Endothelial cell of umbilical vein (primary cell): ENCODE measurements at regions not wholly inside any gene's neighbourhood (a gene's known extent, or its start where the extent isn't known, plus 50 kb on each side); places are given as distances from the start of the nearest gene placed in this dataset.

Source experiments
- MYC ChIP-seq: IDR thresholded peaks from one replicate; pipeline ENCODE4 v1.6.1; 2011; ENCODE audit warnings: mild to moderate bottlenecking, low read depth, low read length
- TF ChIP-seq, protein P1 (sequence below), 2 donors: IDR thresholded peaks; 1 replicate in 1 of 2; 2 replicates in 1 of 2; pipeline ENCODE4 v1.5.1; 2011; ENCODE audit warnings: low read length in 2 of 2, mild to moderate bottlenecking in 2 of 2, moderate library complexity in 2 of 2, control low read depth in 1 of 2, inconsistent platforms in 1 of 2, low read depth in 1 of 2; ENCODE audit not compliant: insufficient read depth in 1 of 2; ENCODE audit errors: extremely low read depth in 1 of 2

DNA sequence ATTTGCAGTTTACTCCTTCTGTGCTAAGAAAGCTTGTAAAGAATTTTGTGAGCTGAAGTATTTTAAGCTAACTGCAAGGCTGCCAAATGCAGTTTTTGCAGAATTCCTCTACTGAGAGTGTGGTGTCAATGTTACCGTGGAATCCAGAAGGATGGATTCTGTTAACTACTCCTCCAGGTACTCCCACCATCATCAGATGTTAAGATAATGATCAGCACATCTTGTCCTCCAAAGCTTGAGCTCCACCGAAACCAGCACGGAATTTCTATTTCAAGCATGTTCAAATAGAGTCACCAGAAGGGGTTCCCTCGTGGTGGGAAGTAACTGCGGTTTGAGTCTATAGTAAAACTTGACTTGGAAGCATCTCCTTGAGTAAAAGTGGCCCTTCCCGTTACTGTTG is 64.3 kb upstream of the CDKN3 start:
- TF ChIP-seq MYC: no peak
- TF ChIP-seq, protein P1, sequence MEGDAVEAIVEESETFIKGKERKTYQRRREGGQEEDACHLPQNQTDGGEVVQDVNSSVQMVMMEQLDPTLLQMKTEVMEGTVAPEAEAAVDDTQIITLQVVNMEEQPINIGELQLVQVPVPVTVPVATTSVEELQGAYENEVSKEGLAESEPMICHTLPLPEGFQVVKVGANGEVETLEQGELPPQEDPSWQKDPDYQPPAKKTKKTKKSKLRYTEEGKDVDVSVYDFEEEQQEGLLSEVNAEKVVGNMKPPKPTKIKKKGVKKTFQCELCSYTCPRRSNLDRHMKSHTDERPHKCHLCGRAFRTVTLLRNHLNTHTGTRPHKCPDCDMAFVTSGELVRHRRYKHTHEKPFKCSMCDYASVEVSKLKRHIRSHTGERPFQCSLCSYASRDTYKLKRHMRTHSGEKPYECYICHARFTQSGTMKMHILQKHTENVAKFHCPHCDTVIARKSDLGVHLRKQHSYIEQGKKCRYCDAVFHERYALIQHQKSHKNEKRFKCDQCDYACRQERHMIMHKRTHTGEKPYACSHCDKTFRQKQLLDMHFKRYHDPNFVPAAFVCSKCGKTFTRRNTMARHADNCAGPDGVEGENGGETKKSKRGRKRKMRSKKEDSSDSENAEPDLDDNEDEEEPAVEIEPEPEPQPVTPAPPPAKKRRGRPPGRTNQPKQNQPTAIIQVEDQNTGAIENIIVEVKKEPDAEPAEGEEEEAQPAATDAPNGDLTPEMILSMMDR (IDR thresholded peaks at IDR 0.05; ENCODE audit: extremely low read depth in 1 of 2, insufficient read depth in 1 of 2, low read depth in 1 of 2, low read length in 2 of 2): no peak
